ENCODE measurements at regions not wholly inside any gene's neighbourhood (a gene's known extent, or its start where the extent isn't known, plus 50 kb on each side); places are given as distances from the start of the nearest gene placed in this dataset.
"Not testable (repeated sequence)": the region's sequence is repeated elsewhere in the genome, so short reads cannot be mapped to it uniquely, and the experiment has no call there.

GRCh38 chr6:131430531-131430930 is 142.5 kb upstream of the ARG1 start:
- no peak for DNase-seq (ENCODE audit: low read depth)

DNA sequence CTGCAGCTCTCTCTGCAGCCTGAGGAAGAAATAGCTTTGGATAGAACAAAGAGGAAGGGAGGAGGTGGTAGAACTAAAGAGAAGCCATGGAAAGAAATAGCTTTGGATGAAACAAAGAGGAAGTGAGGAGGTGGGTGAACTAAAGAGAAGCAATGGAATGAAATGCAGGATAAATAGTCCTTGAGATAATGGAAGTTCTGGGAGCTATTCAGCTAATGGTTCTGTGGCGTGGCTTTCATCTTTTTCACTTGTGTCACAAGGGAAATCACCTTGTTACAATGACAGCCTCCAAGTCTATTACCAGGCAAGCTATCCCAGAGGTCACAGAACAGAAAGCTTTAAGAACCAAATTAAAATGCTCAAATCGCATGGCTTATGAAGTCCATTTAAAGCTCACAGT is 141.3 kb upstream of the ARG1 start:
- DNase-seq (ENCODE audit: low read depth), result no peak

DNA sequence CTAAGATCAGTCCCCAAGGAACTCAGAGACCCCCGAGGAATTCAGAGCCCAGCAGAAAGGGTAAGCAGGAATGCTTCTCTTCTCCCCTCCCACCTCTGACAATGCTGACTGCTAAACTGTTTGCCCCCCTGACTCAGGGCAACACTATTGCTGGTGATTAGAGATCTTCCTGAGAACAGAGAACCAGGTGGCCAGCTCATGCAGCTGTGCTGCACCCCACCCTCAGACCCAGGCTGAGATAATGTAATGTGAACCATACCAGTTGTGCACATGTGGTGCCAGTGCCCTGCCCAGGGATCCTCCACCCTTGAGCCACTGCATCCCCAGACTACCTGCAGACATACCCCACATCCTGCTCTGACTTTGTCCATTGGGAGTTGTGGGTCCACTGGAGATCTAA is 139.1 kb upstream of the ARG1 start:
- no peak for DNase-seq (ENCODE audit: low read depth)

DNA sequence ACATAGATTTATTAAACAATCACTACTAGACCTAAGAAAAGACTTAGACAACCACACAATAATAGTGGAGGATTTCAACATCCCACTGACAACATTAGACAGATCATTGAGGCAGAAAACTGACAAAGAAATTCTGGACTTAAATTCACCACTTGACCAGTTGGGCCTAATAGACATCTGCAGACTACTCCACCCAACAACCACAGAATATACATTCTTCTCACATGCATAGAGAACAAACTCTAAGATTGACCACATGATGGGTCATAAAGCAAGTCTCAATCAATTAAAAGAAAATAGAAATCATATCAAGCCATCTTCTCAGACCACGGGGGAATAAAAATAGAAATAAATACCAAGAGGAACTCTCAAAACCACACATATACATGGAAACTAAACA is 136.7 kb upstream of the ARG1 start:
- no peak for DNase-seq (ENCODE audit: low read depth)

DNA sequence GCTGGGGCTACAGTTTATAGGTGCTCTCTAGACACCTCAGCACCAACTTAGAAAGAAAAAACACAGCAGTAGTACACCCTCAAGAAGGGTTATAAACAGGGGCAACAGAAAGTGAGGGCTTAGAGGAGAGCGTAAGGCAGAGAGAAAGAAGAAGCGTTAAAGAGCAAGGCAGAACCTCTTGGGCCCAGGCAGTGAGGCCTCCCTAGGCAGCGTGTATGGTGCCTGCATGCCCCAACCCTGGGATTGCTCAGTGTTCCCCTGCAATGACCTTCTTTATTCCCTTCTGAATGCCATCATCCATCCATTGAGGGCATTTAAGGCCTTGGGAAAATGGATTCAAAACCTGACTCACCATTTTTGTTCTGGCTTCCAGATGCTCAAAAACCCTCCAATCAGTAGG is 130.0 kb upstream of the ARG1 start:
- no peak for DNase-seq (ENCODE audit: low read depth)

GRCh38 chr6:131443514-131443913 is 129.5 kb upstream of the ARG1 start:
- DNase-seq (ENCODE audit: low read depth), result no peak

DNA sequence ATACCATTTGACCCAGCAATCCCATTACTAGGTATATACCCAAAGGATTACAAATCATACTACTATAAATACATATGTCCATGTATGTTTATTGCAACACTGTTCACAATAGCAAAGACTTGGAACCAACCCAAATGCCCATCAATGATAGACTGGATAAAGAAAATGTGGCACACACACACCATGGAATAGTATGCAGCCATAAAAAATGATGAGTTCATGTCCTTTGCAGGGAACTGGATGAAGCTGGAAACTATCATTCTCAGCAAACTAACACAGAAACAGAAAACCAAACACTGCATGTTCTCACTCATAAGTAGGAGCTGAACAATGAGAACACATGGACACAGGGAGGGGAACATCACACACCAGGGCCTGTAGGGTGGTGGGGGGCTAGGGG is 127.7 kb upstream of the ARG1 start:
- DNase-seq (ENCODE audit: low read depth), result not testable (repeated sequence)

- DNase-seq (ENCODE audit: low read depth), result no peak
These were observed 122.2 kb upstream of the ARG1 start for GRCh38 chr6:131450861-131451260.

DNA sequence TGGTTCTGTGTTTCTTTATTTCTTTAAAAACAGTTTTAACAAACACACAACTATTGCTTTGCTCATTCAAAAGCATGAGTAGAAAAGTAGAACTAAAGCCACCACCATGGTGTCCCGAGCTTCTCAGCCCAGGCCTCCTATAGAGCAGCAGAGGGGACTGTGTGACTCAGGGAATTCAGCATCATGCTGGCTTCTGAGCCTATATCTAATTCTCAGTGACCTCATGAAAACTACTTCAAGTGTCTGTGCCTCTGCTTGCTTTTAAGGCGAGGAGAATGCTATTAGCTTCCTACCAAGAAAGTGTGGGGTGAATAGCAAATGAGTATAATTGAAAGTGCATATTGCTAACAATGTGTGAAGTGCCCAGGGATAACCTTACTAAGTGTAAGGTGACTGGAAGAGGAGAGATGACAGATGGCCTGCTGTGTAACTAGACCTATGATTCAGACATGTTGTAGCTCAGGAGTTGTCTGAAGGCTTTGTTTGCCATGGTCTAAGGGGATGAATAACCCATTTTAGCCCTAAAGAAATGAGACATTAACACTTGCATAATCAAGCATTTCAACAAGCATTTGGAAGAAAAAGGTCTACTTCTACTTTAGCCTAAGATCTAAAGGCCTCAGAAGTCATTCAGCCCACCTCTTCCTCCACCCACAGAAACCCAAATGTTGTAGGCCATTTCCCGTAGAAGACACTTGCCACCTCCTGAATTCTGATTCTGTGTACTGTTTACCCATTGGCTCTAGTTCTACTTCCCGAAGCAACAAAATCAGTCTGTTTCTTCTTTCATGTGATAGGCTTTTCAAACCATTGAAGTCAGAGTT is 121.5 kb upstream of the ARG1 start:
- no peak for DNase-seq (ENCODE audit: low read depth)

GRCh38 chr6:131453803-131454202 is 119.2 kb upstream of the ARG1 start:
- no peak for DNase-seq (ENCODE audit: low read depth)

DNA sequence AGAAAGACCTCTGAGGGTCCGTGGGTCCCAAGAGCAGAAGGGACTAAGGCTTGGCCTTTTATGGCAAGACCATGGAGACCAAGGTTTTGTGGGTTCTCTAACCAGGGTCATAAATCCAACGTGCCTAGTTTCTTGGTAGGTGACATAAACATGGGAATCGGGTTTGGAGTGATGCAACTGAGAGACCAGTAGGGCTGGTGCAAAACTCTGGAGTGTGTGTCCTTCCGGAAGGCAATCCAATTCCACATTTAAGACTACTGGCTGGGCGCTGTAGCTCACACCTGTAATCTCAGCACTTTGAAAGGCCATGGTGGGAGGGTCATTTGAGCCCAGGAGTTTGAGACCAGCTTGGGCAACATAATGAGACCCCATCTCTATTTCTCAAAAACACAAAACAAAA is 116.5 kb upstream of the ARG1 start:
- DNase-seq (ENCODE audit: low read depth), result no peak

DNA sequence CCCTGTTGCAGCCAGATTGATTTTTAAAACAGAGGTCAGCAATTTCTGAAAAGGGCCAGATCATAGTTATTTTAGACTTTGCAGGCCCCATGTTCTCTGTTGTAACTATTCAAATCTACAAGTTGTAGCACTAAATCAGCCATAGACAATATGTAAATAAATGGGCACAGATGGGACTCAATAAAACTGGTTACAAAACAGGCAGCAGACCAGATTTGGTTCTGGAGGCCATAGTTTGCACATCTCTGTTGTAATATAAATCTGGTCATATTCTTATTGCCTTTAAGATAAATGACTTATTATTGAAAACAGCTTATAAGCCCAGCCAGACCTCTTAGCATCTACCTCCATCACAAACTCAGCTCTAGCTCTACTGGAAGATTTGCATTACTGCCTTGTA is 114.0 kb upstream of the ARG1 start:
- DNase-seq (ENCODE audit: low read depth), result no peak

- no peak for DNase-seq (ENCODE audit: low read depth)
These were observed 112.4 kb upstream of the ARG1 start for GRCh38 chr6:131460614-131461000.

DNA sequence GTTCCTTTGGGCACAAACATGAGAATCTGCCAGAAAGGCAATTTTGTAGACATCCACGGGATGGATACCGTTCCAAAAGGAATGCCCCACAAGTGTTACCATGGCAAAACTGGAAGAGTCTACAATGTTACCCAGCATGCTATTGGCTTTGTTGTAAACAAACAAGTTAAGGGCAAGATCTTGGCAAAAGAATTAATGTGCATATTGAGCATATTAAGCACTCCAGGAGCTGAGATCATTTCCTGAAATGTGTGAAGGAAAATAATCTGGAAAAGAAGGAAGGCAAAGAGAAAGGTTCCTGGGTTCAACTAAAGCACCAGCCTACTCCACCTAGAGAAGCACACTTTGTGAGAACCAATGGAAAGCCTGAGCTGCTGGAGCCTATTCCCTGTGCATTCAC is 103.9 kb upstream of the ARG1 start:
- no peak for DNase-seq (ENCODE audit: low read depth)

DNA sequence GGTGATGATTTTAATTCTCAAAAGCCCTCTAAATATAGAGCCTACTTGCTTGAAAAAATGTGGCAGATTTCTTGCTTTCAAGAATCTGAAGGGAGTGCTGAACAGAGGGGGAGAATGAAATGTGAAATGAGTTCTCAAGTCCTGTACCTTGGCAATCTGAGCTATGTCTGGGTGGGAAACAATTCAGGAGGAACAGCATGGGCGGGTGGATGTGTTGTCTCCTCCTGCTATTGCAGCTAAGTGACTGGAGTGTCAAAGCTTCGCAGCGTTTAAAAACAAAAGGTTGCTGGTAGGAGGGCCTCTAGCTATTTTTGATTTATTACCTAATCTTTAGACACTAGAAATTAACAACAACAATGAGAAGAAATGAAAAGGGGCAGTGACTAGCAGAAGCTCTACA is 102.5 kb upstream of the ARG1 start:
- DNase-seq (ENCODE audit: low read depth), result no peak

DNA sequence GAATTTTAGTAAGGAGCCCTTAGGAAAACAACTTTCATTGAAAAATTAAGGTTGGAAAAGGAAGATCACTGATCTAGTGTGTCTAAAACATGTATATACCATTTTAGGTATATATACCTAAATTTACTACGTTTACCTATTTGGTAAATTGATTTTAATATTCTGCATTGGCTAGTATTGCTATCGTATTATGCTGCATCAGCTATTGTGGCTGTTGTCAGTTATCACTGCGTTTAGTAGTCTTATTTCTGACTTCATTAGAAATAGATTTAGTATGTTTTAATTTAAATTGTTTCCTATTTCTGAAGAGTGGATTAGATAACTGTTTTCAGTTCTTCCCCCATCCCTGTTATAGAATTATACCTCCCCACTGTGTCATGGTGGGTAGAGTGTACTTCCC is 101.7 kb upstream of the ARG1 start:
- DNase-seq (ENCODE audit: low read depth), result no peak

DNA sequence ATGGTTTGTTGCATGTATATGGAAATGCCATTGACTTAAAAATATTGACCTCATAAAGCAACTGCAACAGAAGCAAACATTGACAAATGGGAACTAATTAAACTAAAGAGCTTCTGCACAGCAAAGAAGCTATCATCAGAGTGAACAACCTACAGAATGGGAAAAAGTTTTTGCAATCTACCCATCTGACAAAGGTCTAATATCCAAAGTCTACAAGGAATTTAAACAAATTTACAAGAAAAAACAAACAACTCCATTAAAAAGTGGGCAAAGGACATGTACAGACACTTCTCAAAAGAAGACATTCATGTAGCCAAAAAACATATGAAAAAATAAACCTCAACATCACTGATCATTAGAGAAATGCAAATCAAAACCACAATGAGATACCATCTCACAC is 99.7 kb upstream of the ARG1 start:
- not testable (repeated sequence) for DNase-seq (ENCODE audit: low read depth)

GRCh38 chr6:131476362-131476761 is 96.7 kb upstream of the ARG1 start:
- no peak for DNase-seq (ENCODE audit: low read depth)

DNA sequence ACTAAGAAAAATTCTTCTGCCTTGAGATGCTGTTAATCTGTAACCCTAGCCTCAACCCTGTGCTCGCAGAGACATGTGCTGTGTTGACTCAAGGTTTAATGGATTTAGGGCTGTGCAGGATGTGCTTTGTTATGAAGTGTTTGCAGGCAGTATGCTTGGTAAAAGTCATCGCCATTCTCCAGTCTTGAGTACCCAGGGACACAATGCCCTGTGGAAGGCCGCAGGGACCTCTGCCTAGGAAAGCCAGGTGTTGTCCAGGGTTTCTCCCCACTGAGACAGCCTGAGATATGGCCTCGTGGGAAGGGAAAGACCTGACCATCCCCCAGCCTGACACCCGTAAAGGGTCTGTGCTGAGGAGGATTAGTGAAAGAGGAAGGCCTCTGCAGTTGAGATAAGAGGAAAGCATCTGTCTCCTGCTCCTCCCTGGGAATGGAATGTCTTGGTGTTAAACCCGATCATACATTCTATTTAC is 94.2 kb upstream of the ARG1 start:
- not testable (repeated sequence) for DNase-seq (ENCODE audit: low read depth)

- no peak for DNase-seq (ENCODE audit: low read depth)
These were observed 86.4 kb upstream of the ARG1 start for GRCh38 chr6:131486608-131487007.

GRCh38 chr6:131488780-131489179 is 84.2 kb upstream of the ARG1 start:
- no peak for DNase-seq (ENCODE audit: low read depth)

GRCh38 chr6:131490441-131490840 is 82.6 kb upstream of the ARG1 start:
- DNase-seq (ENCODE audit: low read depth), result no peak

DNA sequence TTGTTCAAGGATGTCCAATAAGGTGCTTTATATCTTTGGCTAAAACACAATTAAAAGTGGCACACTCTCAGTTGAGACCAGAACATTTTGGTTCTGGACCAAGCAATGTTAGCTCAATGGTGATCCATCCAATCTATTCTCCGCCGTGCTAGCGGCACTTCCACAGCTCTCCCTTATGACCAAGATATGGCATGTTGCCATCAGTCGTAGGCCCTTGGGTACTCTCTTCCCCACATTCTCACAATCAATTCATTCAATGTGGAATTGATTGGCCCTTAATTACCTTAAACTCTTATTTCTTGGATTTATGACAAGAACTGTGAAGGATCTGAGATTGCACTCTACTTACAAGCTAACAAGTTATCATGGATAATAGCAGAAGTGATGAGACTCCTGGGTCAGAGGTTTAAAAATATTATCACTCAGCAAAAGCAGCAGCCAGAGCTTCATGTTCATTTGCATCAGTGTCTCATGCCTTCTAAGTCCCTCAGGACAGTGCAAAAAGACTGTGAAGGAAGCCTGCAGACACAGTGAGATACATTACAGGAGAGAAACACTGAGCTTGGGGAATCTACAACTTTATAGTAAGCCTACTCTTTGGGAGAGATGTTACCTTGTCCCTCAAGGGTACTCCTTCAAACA is 80.0 kb upstream of the ARG1 start:
- DNase-seq (ENCODE audit: low read depth), result no peak

GRCh38 chr6:131504387-131504786 is 68.6 kb upstream of the ARG1 start:
- not testable (repeated sequence) for DNase-seq (ENCODE audit: low read depth)

Measured in HS-27A (cell line).